A673 (cell line): ENCODE measurements at regions not wholly inside any gene's neighbourhood (a gene's known extent, or its start where the extent isn't known, plus 50 kb on each side); places are given as distances from the start of the nearest gene placed in this dataset.

Experiments
- BruUV-seq: library from RNA; stranded (reverse); fragments of 400-500 nt; replicated peaks from 2 replicates; lab custom pipeline; 2021; lab: Mats Ljungman, UMichigan
- CTCF ChIA-PET: fragments of 300-600 bp; sonication (Branson Sonifier 250); formaldehyde crosslinking; loops from one replicate; lab custom pipeline; 2022; ENCODE audit warnings: antibody characterized with exemption; lab: Charles Lee
- POLR2A ChIA-PET: fragments of 300-600 bp; sonication (Branson Sonifier 250); formaldehyde crosslinking; loops from one replicate; lab custom pipeline; 2022; ENCODE audit warnings: antibody characterized with exemption; ENCODE audit not compliant: low non-redundant PET; lab: Charles Lee
- DNase-seq: peaks from one replicate; pipeline ENCODE4 v3.0.0-alpha.2; 2015; ENCODE audit warnings: low spot score
- H3K27ac ChIP-seq: fragments of 200-600 bp; sonication (generic); 2 replicates; pipeline ENCODE4 v1.5.1; 2016; ENCODE audit warnings: mixed run types, low read depth, mild to moderate bottlenecking, mixed read lengths, antibody characterized with exemption, low read length; ENCODE audit not compliant: poor library complexity, severe bottlenecking
- H3K27me3 ChIP-seq: fragments of 200-600 bp; sonication (generic); replicated peaks from 2 replicates; pipeline ENCODE4 v1.6.1; 2017; ENCODE audit warnings: mixed run types, low read depth, mild to moderate bottlenecking, mixed read lengths, antibody characterized with exemption, low read length; ENCODE audit not compliant: insufficient read depth, poor library complexity
- H3K36me3 ChIP-seq: fragments of 200-600 bp; sonication (generic); 2 replicates; pipeline ENCODE4 v1.6.1; 2016; ENCODE audit warnings: mixed run types, mild to moderate bottlenecking, mixed read lengths, antibody characterized with exemption, low read length; ENCODE audit not compliant: insufficient read depth, poor library complexity, severe bottlenecking
- H3K4me1 ChIP-seq: fragments of 200-600 bp; sonication (generic); 2 replicates; pipeline ENCODE4 v1.6.1; 2017; ENCODE audit warnings: mixed run types, mild to moderate bottlenecking, mixed read lengths, antibody characterized with exemption, low read length; ENCODE audit not compliant: insufficient read depth, poor library complexity, severe bottlenecking
- H3K4me3 ChIP-seq: fragments of 200-600 bp; sonication (generic); 2 replicates; pipeline ENCODE4 v1.5.1; 2016; ENCODE audit warnings: low read depth, mixed run types, mild to moderate bottlenecking, mixed read lengths, low read length; ENCODE audit not compliant: poor library complexity, severe bottlenecking
- H3K9me3 ChIP-seq: fragments of 200-600 bp; sonication (generic); 2 replicates; pipeline ENCODE4 v1.6.1; 2016; ENCODE audit warnings: mixed run types, low read depth, mild to moderate bottlenecking, mixed read lengths, antibody characterized with exemption, low read length; ENCODE audit not compliant: poor library complexity, severe bottlenecking
- CTCF ChIP-seq: fragments of 300-800, 200-600 bp; sonication (generic); conservative IDR thresholded peaks from 2 replicates; pipeline ENCODE4 v1.5.1; 2017; ENCODE audit warnings: low read depth, mild to moderate bottlenecking, antibody characterized with exemption, low read length, moderate library complexity, mixed read lengths
- EZH2 ChIP-seq: fragments of 200-600 bp; sonication (generic); IDR thresholded peaks from 2 replicates; pipeline ENCODE4 v1.6.1; 2017; ENCODE audit warnings: borderline replicate concordance, low read depth, mild to moderate bottlenecking, mixed read lengths, antibody characterized with exemption, low read length; ENCODE audit not compliant: poor library complexity, severe bottlenecking
- intact Hi-C: fragments of 100-400 bp; cut with micrococcal nuclease; formaldehyde crosslinking; loops from one replicate; pipeline ENCODE4 v1.10.0; 2022; ENCODE audit not compliant: unreplicated experiment

- DNase-seq: no peak
- H3K4me1 ChIP-seq: peaks cover 38% of the 10 kb centered on the region
- intact Hi-C loops: no loop called here
- ChIA-PET POLR2A (no interaction called here), CTCF (interaction anchor here (1.0 kb wide), 1 partner anchor 268 kb away, joined by 3 read pairs; no protein-coding TSS in a partner anchor)
- no peaks in the 10 kb centered on the region for H3K27me3 ChIP-seq
- BruUV-seq: no TSS peak
- TF ChIP-seq CTCF: no peak
- no peak for TF ChIP-seq EZH2
- H3K36me3 ChIP-seq: no peaks in the 10 kb centered on the region
- no peak overlapping the region for H3K4me3 ChIP-seq
- H3K27ac ChIP-seq: no peak overlapping the region
- H3K9me3 ChIP-seq: no peaks in the 10 kb centered on the region
Observed at GRCh38 chr16:85348065-85348840, 236.0 kb upstream of the CIBAR2 start.

- Histone ChIP-seq H3K9me3 (no peaks in the 10 kb centered on the region), H3K27me3 (no peaks in the 10 kb centered on the region), H3K4me3 (no peak overlapping the region), H3K4me1 (peaks cover 38% of the 10 kb centered on the region), H3K27ac (no peak overlapping the region), H3K36me3 (no peaks in the 10 kb centered on the region)
- no TSS peak for BruUV-seq
- CTCF ChIA-PET: interaction anchor here (1.0 kb wide), 1 partner anchor 267 kb away, joined by 3 read pairs; no protein-coding TSS in a partner anchor
- intact Hi-C loops: no loop called here
- no peak for DNase-seq
- TF ChIP-seq EZH2 (no peak), CTCF (no peak)
- POLR2A ChIA-PET: no interaction called here
Observed at GRCh38 chr16:85348911-85349334, 236.7 kb upstream of the CIBAR2 start.

- DNase-seq: peak; percentile 80
- BruUV-seq: no TSS peak
- Histone ChIP-seq H3K4me3 (no peak overlapping the region), H3K4me1 (peaks cover 44% of the 10 kb centered on the region), H3K27me3 (no peaks in the 10 kb centered on the region), H3K27ac (no peak overlapping the region), H3K9me3 (no peaks in the 10 kb centered on the region), H3K36me3 (no peaks in the 10 kb centered on the region)
- ChIA-PET POLR2A (no interaction called here), CTCF (interaction anchor here (1.0 kb wide), 1 partner anchor 267 kb away, joined by 3 read pairs; no protein-coding TSS in a partner anchor)
- intact Hi-C loops: no loop called here
- TF ChIP-seq EZH2 (no peak), CTCF (no peak)
Observed at GRCh38 chr16:85349365-85350145, 237.3 kb upstream of the CIBAR2 start.
